MG63 (cell line): ENCODE measurements at regions not wholly inside any gene's neighbourhood (a gene's known extent, or its start where the extent isn't known, plus 50 kb on each side); places are given as distances from the start of the nearest gene placed in this dataset.

Experiments
- DNase-seq: peaks from one replicate; pipeline ENCODE4 v3.0.0-alpha.2; 2020
- H3K27me3 ChIP-seq: fragments of 250-450 bp; sonication (Bioruptor Pico); 2 replicates; pipeline ENCODE4 v1.5.1; 2020; ENCODE audit warnings: mild to moderate bottlenecking, moderate library complexity
- H3K36me3 ChIP-seq: fragments of 250-450 bp; sonication (Bioruptor Pico); 2 replicates; pipeline ENCODE4 v1.5.1; 2020; ENCODE audit warnings: mild to moderate bottlenecking, moderate library complexity
- H3K4me3 ChIP-seq: fragments of 250-450 bp; sonication (Bioruptor Pico); 2 replicates; pipeline ENCODE4 v1.5.1; 2020; ENCODE audit warnings: mild to moderate bottlenecking, moderate library complexity
- H3K9me3 ChIP-seq: fragments of 250-450 bp; sonication (Bioruptor Pico); 2 replicates; pipeline ENCODE4 v1.5.1; 2020; ENCODE audit warnings: mild to moderate bottlenecking, moderate library complexity

GRCh38 chr5:159442206-159442850 is 112.0 kb upstream of the IL12B start:
- no peak for DNase-seq
- Histone ChIP-seq H3K36me3 (no peaks in the 10 kb centered on the region), H3K9me3 (no peaks in the 10 kb centered on the region)

DNA sequence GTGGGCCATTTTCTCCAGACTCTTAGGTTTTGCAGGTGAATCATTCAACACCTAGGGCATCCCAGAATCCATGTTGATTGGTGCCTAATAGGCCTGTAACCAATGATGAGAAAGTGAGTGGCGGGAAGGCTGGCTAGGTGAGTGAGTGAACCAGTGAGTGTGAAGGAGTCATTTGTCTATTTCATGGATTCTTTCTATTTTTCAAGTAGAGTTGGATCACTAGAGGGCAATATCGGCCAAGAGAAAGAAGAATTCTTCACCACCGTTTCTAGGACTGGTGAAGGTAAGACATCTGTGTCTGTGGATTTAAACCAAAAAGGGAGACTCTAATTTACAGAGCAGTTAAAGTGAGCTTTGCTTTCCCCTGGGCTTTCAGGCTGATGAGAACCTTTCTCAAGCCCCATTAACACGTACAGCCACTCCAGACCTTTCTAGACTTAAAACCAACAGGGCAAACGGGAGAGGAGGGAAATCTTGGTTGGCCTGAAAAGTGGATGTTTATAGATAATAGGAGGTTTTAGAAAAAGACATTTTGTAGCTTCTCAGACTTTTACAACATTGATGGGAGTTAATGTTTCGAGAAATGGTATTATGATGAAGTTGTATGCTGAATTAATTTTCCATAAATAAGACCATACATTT is 114.3 kb upstream of the IL12B start:
- DNase-seq: no peak
- Histone ChIP-seq H3K9me3 (no peaks in the 10 kb centered on the region), H3K4me3 (no peak overlapping the region), H3K36me3 (no peaks in the 10 kb centered on the region), H3K27me3 (no peaks in the 10 kb centered on the region)

More at GRCh38 chr5:159442206-159442850, 112.0 kb upstream of the IL12B start:
- Histone ChIP-seq H3K4me3 (no peak overlapping the region), H3K27me3 (no peaks in the 10 kb centered on the region)

GRCh38 chr5:159447116-159447515 is 116.8 kb upstream of the IL12B start:
- no peak for DNase-seq
- Histone ChIP-seq H3K4me3 (no peak overlapping the region), H3K27me3 (no peaks in the 10 kb centered on the region), H3K36me3 (no peaks in the 10 kb centered on the region), H3K9me3 (no peaks in the 10 kb centered on the region)

GRCh38 chr5:159448841-159449407 is 118.6 kb upstream of the IL12B start:
- Histone ChIP-seq H3K9me3 (no peaks in the 10 kb centered on the region), H3K27me3 (no peaks in the 10 kb centered on the region), H3K4me3 (no peak overlapping the region), H3K36me3 (no peaks in the 10 kb centered on the region)
- DNase-seq: no peak

DNA sequence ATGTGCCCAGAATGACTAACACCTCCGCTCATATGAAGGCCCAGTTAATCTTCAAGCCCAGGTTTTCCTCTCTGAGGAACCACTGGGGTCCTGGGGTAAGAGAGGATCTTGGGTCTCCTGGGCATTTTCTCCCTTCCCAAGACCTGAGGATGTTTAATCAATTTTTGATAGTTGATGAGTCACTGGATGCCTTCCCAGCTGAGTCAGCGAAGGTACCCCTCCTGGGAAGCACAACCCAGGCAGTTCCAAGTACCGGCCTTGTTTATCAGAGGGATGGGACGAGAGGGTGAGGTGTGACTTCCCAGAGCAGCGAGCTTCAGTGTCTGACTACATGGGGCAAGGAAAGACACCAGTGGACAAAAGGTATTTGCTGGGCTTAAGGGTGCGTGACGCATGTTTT is 119.6 kb upstream of the IL12B start:
- H3K27me3 ChIP-seq: no peaks in the 10 kb centered on the region
- H3K9me3 ChIP-seq: no peaks in the 10 kb centered on the region
- H3K4me3 ChIP-seq: no peak overlapping the region
- no peaks in the 10 kb centered on the region for H3K36me3 ChIP-seq
- no peak for DNase-seq

- no peak for DNase-seq
- no peak overlapping the region for H3K4me3 ChIP-seq
- no peaks in the 10 kb centered on the region for H3K27me3 ChIP-seq
- H3K9me3 ChIP-seq: no peaks in the 10 kb centered on the region
- H3K36me3 ChIP-seq: no peaks in the 10 kb centered on the region
These were observed 120.1 kb upstream of the IL12B start for GRCh38 chr5:159450417-159450816.

DNA sequence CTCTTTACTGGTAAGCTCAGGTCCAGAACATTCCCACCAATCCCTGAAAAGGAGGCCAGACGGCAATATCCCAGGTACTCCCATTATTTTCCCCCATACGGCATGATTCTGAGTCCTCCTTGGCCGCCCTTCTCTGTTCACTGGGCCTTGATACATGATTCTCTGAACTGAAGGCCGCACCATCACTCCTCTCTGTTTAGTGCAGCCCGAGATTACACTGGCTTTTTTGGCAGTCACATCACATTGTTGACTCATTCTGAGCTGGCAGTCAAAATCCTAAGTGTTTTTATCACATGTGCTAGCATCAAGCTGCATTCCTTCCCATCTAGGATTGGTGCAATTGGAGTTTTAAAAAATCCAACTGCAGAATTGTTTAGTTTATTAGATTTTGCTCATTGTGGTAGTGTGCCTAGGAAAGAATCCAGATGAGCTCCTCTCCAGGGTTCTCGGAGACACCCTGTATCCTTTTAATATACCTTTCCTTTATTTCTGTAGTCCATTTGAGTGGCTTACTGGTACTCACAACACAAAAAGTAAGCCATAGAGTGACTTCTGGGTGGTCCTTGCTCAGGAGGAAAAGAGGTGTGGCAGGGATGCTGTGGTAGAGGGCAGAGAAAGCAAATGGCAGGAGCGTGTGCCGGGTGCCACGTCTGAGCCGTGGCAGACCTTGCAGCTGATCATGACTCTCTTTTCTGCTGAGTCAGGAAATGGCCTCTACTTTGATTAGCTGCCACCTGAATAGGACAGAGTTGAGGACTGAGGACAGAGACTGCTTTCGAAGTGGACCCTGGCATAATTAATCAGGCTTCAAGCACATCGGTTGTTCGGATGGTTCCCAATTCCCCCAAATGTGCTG is 121.1 kb upstream of the IL12B start:
- Histone ChIP-seq H3K9me3 (no peaks in the 10 kb centered on the region), H3K36me3 (no peaks in the 10 kb centered on the region), H3K27me3 (no peaks in the 10 kb centered on the region), H3K4me3 (no peak overlapping the region)
- peak; percentile 85 for DNase-seq

- H3K4me3 ChIP-seq: no peak overlapping the region
- DNase-seq: no peak
- no peaks in the 10 kb centered on the region for H3K9me3 ChIP-seq
- no peaks in the 10 kb centered on the region for H3K27me3 ChIP-seq
- no peaks in the 10 kb centered on the region for H3K36me3 ChIP-seq
These were observed 122.3 kb upstream of the IL12B start for GRCh38 chr5:159452480-159453167.

GRCh38 chr5:159453209-159453608 is 122.9 kb upstream of the IL12B start:
- Histone ChIP-seq H3K27me3 (no peaks in the 10 kb centered on the region), H3K9me3 (no peaks in the 10 kb centered on the region)

GRCh38 chr5:159456261-159456660 is 126.0 kb upstream of the IL12B start:
- Histone ChIP-seq H3K9me3 (no peaks in the 10 kb centered on the region), H3K36me3 (no peaks in the 10 kb centered on the region), H3K4me3 (no peak overlapping the region), H3K27me3 (no peaks in the 10 kb centered on the region)
- DNase-seq: no peak

More at GRCh38 chr5:159453209-159453608, 122.9 kb upstream of the IL12B start:
- no peak for DNase-seq
- Histone ChIP-seq H3K36me3 (no peaks in the 10 kb centered on the region), H3K4me3 (no peak overlapping the region)

GRCh38 chr5:159456722-159457465 is 126.6 kb upstream of the IL12B start:
- Histone ChIP-seq H3K36me3 (no peaks in the 10 kb centered on the region), H3K4me3 (no peak overlapping the region), H3K9me3 (no peaks in the 10 kb centered on the region), H3K27me3 (no peaks in the 10 kb centered on the region)
- peak; percentile 47 for DNase-seq

DNA sequence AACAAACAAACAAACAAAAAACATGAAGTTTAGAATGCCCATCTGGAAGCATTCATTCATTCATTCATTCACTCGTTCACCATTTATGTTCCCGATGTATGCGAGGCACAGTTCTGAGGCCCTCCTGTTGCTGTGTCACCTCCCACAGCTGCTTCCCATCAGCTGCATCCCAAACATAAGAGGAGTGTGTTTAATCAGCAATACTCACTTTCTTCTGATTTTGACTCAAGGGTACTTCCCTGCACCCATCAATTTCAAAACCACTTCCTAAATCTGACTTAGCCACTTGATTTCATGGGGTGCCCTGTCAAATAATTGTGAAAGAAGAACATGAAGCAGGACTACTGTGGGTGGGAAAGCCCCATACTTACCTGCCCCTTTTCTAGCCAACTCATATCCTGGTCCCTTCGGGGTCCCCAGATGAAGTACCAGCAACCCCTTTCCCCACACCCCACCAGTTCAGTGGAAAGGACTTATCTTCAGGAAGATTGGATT is 128.0 kb upstream of the IL12B start:
- no peak for DNase-seq
- Histone ChIP-seq H3K4me3 (no peak overlapping the region), H3K9me3 (no peaks in the 10 kb centered on the region), H3K36me3 (no peaks in the 10 kb centered on the region), H3K27me3 (no peaks in the 10 kb centered on the region)

GRCh38 chr5:159459132-159459627 is 128.9 kb upstream of the IL12B start:
- no peak for DNase-seq

GRCh38 chr5:159459951-159460538 is 129.8 kb upstream of the IL12B start:
- no peak for DNase-seq
- Histone ChIP-seq H3K9me3 (no peaks in the 10 kb centered on the region), H3K36me3 (no peaks in the 10 kb centered on the region), H3K27me3 (no peaks in the 10 kb centered on the region), H3K4me3 (no peak overlapping the region)

More at GRCh38 chr5:159459132-159459627, 128.9 kb upstream of the IL12B start:
- Histone ChIP-seq H3K36me3 (no peaks in the 10 kb centered on the region), H3K27me3 (no peaks in the 10 kb centered on the region), H3K9me3 (no peaks in the 10 kb centered on the region), H3K4me3 (no peak overlapping the region)

DNA sequence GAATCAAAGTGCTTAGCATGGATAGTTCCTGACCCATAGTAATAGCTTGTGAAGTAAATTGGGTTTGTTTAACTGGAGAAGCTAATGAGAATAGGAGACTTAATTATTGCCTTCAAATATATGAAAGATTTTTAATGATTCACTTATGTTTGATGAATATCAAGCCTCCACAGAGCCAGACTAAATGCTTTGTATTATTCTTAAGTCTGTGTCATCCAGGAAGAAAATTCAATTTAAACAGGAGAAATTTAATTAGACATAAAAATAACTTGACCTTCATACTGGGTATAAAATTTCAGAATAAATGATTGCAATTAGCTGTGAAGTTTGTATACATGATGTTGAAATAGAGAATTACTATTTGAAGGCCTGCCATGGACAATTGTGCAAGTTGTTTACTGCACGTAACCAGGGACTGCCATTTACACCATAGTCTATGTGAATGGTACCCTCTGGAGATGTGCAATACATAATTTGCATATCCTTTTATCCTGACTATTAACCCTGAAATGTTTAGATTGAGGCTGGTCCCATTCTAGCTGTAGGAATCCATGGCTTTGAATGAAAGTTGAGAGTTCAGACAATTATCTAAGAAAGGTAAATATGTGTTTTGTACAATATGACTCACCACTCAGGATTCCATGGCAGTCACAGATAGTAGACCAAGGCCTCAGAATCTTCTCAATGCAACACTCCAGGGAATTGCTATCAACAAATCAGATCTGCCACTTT is 133.5 kb upstream of the IL12B start:
- no peak for DNase-seq
- no peaks in the 10 kb centered on the region for H3K9me3 ChIP-seq
- no peaks in the 10 kb centered on the region for H3K27me3 ChIP-seq
- H3K4me3 ChIP-seq: no peak overlapping the region
- no peaks in the 10 kb centered on the region for H3K36me3 ChIP-seq
